SK-N-SH (cell line): ENCODE measurements at regions not wholly inside any gene's neighbourhood (a gene's known extent, or its start where the extent isn't known, plus 50 kb on each side); places are given as distances from the start of the nearest gene placed in this dataset.

Source experiments
- CTCF ChIA-PET: fragments of 300-600, 350-600 bp; formaldehyde crosslinking; extraction: SDS; loops from one replicate; lab custom pipeline; 2021; lab: Yijun Ruan, JAX
- POLR2A ChIA-PET: fragments of 350-600 bp; sonication (Branson Sonifier 250); formaldehyde crosslinking; extraction: SDS; loops from one replicate; lab custom pipeline; 2020; ENCODE audit warnings: antibody characterized with exemption, inconsistent platforms; lab: Yijun Ruan, JAX
- DNase-seq: peaks from one replicate; pipeline ENCODE4 v3.0.0; 2012
- H2AFZ ChIP-seq: fragments of 200-600 bp; sonication (generic); 2 replicates; pipeline ENCODE4 v1.8.1; 2016; ENCODE audit warnings: antibody characterized with exemption, mild to moderate bottlenecking, low read depth
- H3F3A ChIP-seq: fragments of 200-600 bp; sonication (generic); replicated peaks from 2 replicates; pipeline ENCODE3; 2016; ENCODE audit warnings: antibody characterized with exemption, mild to moderate bottlenecking; ENCODE audit not compliant: insufficient read depth
- H3K27ac ChIP-seq, 2 experiments: fragments of 200-500 bp in 1 of 2; fragments of 200-600 bp in 1 of 2; sonication (Bioruptor generic) in 1 of 2; sonication (generic), shearing (Covaris generic) in 1 of 2; 2 replicates each; pipeline versions ENCODE4 v1.5.1 to v1.6.1; 2014 to 2016; ENCODE audit warnings: low read depth in 2 of 2, inconsistent platforms in 1 of 2, low read length in 1 of 2, mild to moderate bottlenecking in 1 of 2, mixed read lengths in 1 of 2
- H3K27me3 ChIP-seq: fragments of 200-600 bp; sonication (generic), shearing (Covaris generic); 2 replicates; pipeline ENCODE4 v1.6.1; 2016; ENCODE audit warnings: mixed run types; ENCODE audit not compliant: insufficient read depth
- H3K36me3 ChIP-seq, 2 experiments: fragments of 200-500 bp in 1 of 2; fragments of 200-600 bp in 1 of 2; sonication (Bioruptor generic) in 1 of 2; sonication (generic) in 1 of 2; replicated peaks in 1 of 2; 2 replicates each; pipeline versions ENCODE3 to v1.5.1; 2014 to 2016; ENCODE audit warnings: low read length in 1 of 2, mild to moderate bottlenecking in 1 of 2; ENCODE audit not compliant: insufficient read depth in 2 of 2, control insufficient read depth in 1 of 2
- H3K4me1 ChIP-seq, 2 experiments: fragments of 200-500 bp in 1 of 2; fragments of 200-600 bp in 1 of 2; sonication (Bioruptor generic) in 1 of 2; sonication (generic), shearing (Covaris generic) in 1 of 2; 2 replicates each; pipeline versions ENCODE4 v1.5.1 to v1.6.1; 2014 to 2016; ENCODE audit warnings: low read depth in 1 of 2, low read length in 1 of 2, mixed run types in 1 of 2; ENCODE audit not compliant: insufficient read depth in 2 of 2, control insufficient read depth in 1 of 2
- H3K4me2 ChIP-seq: fragments of 200-600 bp; sonication (generic), shearing (Covaris generic); 2 replicates; pipeline ENCODE4 v1.6.1; 2017; ENCODE audit warnings: mixed run types
- H3K4me3 ChIP-seq, 2 experiments: fragments of 200-500 bp in 1 of 2; fragments of 200-600 bp in 1 of 2; sonication (Bioruptor generic) in 1 of 2; sonication (generic), shearing (Covaris generic) in 1 of 2; 2 replicates each; pipeline versions ENCODE4 v1.5.1 to v1.8.1; 2014 to 2016; ENCODE audit warnings: low read depth in 2 of 2, inconsistent platforms in 1 of 2, low read length in 1 of 2, mild to moderate bottlenecking in 1 of 2, mixed read lengths in 1 of 2, moderate library complexity in 1 of 2
- H3K79me2 ChIP-seq: fragments of 200-600 bp; sonication (generic); 2 replicates; pipeline ENCODE4 v1.8.1; 2017; ENCODE audit warnings: mild to moderate bottlenecking; ENCODE audit not compliant: insufficient read depth
- H3K9ac ChIP-seq: fragments of 200-600 bp; sonication (generic); 2 replicates; pipeline ENCODE4 v1.6.1; 2017; ENCODE audit warnings: mixed run types
- H3K9me2 ChIP-seq: fragments of 200-600 bp; sonication (generic); 2 replicates; pipeline ENCODE4 v1.6.1; 2017; ENCODE audit warnings: mixed run types
- H3K9me3 ChIP-seq: fragments of 200-600 bp; sonication (generic); 2 replicates; pipeline ENCODE4 v1.6.1; 2017; ENCODE audit warnings: mixed run types, mild to moderate bottlenecking, moderate library complexity
- H4K20me1 ChIP-seq: fragments of 200-600 bp; sonication (generic); 2 replicates; pipeline ENCODE4 v1.6.1; 2017; ENCODE audit warnings: mild to moderate bottlenecking, mixed run types; ENCODE audit not compliant: insufficient read depth
- CHD2 ChIP-seq: fragments of 150-350 bp; IDR thresholded peaks from 2 replicates; pipeline ENCODE4 v1.6.1; 2018; ENCODE audit warnings: low read length; ENCODE audit not compliant: partially characterized antibody
- EZH2phosphoT487 ChIP-seq: fragments of 200-600 bp; sonication (generic); IDR thresholded peaks from 2 replicates; pipeline ENCODE4 v1.6.1; 2017; ENCODE audit warnings: low read depth, mixed run types, mild to moderate bottlenecking, antibody characterized with exemption, moderate library complexity, borderline replicate concordance
- FOSL2 ChIP-seq: IDR thresholded peaks from 2 replicates; pipeline ENCODE4 v1.4.0; 2012; ENCODE audit warnings: low read depth, mild to moderate bottlenecking, moderate library complexity, borderline replicate concordance
- FOXJ3 ChIP-seq: sonication (generic); formaldehyde crosslinking; IDR thresholded peaks from 2 replicates; pipeline ENCODE4 v1.5.1; 2020; ENCODE audit warnings: mild to moderate bottlenecking, missing genetic modification reagents
- FOXM1 ChIP-seq: IDR thresholded peaks from 2 replicates; pipeline ENCODE4 v1.4.0; 2012; ENCODE audit warnings: low read depth, mild to moderate bottlenecking
- GATA2 ChIP-seq: sonication (generic); formaldehyde crosslinking; IDR thresholded peaks from 2 replicates; pipeline ENCODE4 v1.5.0; 2020; ENCODE audit warnings: mild to moderate bottlenecking, missing genetic modification reagents
- JUND ChIP-seq: IDR thresholded peaks from 2 replicates; pipeline ENCODE4 v1.4.0; 2012
- MEF2A ChIP-seq: IDR thresholded peaks from 2 replicates; pipeline ENCODE4 v1.4.0; 2012; ENCODE audit warnings: low read depth, borderline replicate concordance
- MXI1 ChIP-seq: IDR thresholded peaks from 2 replicates; pipeline ENCODE4 v1.6.1; 2012; ENCODE audit warnings: mild to moderate bottlenecking, low read depth, low read length, improper control_type of control experiment
- NRF1 ChIP-seq: IDR thresholded peaks from 2 replicates; pipeline ENCODE4 v1.6.1; 2012; ENCODE audit warnings: low read depth, mild to moderate bottlenecking, low read length
- POLR2AphosphoS5 ChIP-seq: IDR thresholded peaks from 2 replicates; pipeline ENCODE4 v1.6.1; 2012; ENCODE audit warnings: low read depth, low read length
- RAD21 ChIP-seq: IDR thresholded peaks from 2 replicates; pipeline ENCODE4 v1.6.1; 2012; ENCODE audit warnings: mild to moderate bottlenecking, low read length
- RCOR1 ChIP-seq: fragments of 150-350 bp; IDR thresholded peaks from 2 replicates; pipeline ENCODE4 v1.6.1; 2017; ENCODE audit warnings: antibody characterized with exemption, low read length
- RFX5 ChIP-seq: IDR thresholded peaks from 2 replicates; pipeline ENCODE4 v1.6.1; 2012; ENCODE audit warnings: mild to moderate bottlenecking, improper control_type of control experiment, low read length
- RXRA ChIP-seq: IDR thresholded peaks from 2 replicates; pipeline ENCODE4 v1.4.0; 2012; ENCODE audit warnings: low read depth, mild to moderate bottlenecking, borderline replicate concordance
- TAF1 ChIP-seq: IDR thresholded peaks from 2 replicates; pipeline ENCODE4 v1.6.1; 2012; ENCODE audit warnings: low read depth, mild to moderate bottlenecking, low read length, moderate library complexity, borderline replicate concordance
- TCF12 ChIP-seq: IDR thresholded peaks from 2 replicates; pipeline ENCODE4 v1.4.0; 2012
- TEAD4 ChIP-seq: IDR thresholded peaks from 2 replicates; pipeline ENCODE4 v1.4.0; 2012; ENCODE audit warnings: mild to moderate bottlenecking, borderline replicate concordance; ENCODE audit not compliant: insufficient read depth
- WGBS: methylation state at CpG from one replicate; pipeline ENCODE4 v1.1.6; 2017; ENCODE audit warnings: low lambda C conversion rate; 5-methylcytosine and 5-hydroxymethylcytosine counted together
- TF ChIP-seq, protein P1 (sequence below): IDR thresholded peaks from 2 replicates; pipeline ENCODE4 v1.4.0; 2012; ENCODE audit warnings: low read depth, borderline replicate concordance
- TF ChIP-seq, protein P2 (sequence below): IDR thresholded peaks from 2 replicates; pipeline ENCODE4; 2012
- TF ChIP-seq, protein P3 (sequence below): IDR thresholded peaks from 2 replicates; pipeline ENCODE4 v1.6.1; 2012; ENCODE audit warnings: mild to moderate bottlenecking, low read depth, low read length, moderate library complexity
- TF ChIP-seq, protein P4 (sequence below): fragments of 150-350 bp; IDR thresholded peaks from 2 replicates; pipeline ENCODE4 v1.6.1; 2016; ENCODE audit warnings: mild to moderate bottlenecking, low read depth, low read length

DNA sequence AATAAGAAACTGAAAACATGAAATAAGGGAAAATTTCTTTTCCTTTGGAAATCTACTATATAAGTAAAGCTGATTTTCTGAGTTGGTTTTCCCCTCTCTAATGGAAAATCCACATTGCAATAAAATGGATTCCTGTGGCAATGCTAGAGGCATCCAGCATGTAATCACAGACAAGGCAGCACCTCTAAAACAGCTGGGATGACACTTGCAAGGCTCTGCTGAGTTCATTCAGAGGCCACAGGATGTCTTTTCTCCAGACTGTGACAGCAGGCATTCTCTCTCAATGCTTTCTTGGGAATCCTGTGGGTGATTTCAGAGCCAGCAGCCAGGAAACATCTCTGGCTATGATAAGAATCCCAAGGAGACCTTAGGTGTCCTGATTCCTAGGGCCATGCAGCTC lies 201.3 kb upstream of the BLID start:
- H3K4me1 ChIP-seq = peaks cover 0 to 2% of the 10 kb centered on the region in 2 experiments; a peak in 1 of 4 replicates
- H3K27me3 ChIP-seq = no peaks in the 10 kb centered on the region; the same call in 1 of the 2 replicates
- CTCF ChIA-PET = interaction anchor here (0.8 kb wide), 1 partner anchor 10 kb away, joined by 3 read pairs; no protein-coding TSS in a partner anchor
- no peaks in the 10 kb centered on the region for H3K9me3 ChIP-seq
- TF ChIP-seq TCF12 = no peak
- no peak for TF ChIP-seq TEAD4
- no peak for TF ChIP-seq EZH2phosphoT487
- TF ChIP-seq, protein P1, sequence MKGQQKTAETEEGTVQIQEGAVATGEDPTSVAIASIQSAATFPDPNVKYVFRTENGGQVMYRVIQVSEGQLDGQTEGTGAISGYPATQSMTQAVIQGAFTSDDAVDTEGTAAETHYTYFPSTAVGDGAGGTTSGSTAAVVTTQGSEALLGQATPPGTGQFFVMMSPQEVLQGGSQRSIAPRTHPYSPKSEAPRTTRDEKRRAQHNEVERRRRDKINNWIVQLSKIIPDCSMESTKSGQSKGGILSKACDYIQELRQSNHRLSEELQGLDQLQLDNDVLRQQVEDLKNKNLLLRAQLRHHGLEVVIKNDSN = no peak
- TF ChIP-seq, all 33 proteins: peak for 0
- Histone ChIP-seq H3K4me2 (no peak overlapping the region), H3K79me2 (no peaks in the 10 kb centered on the region), H3K9ac (no peak overlapping the region), H3K9me2 (no peaks in the 10 kb centered on the region), H4K20me1 (no peaks in the 10 kb centered on the region), H3F3A (no peaks in the 10 kb centered on the region), H3K4me3 (no peak overlapping the region), H3K27ac (no peak overlapping the region), H3K36me3 (no peaks in the 10 kb centered on the region), H2AFZ (no peak overlapping the region)
- POLR2A ChIA-PET = no interaction called here
- no peak for DNase-seq

DNA sequence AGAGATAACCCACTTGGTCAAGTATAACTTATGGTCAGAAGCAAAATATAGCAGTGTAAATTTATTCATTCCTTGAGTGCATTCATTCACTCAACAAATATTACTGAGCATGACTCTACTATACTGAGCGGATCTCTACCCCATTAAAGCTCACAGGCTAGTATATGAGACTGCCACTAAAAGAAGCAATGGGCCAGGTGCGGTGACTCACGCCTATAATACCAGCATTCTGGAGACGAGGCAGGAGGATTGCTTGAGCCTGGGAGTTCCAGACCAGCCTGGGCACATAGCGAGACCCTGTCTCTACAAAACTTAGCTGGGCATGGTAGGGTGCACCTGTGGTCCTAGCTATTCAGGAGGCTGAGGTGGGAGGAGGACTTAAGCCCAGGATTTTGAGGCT lies 197.6 kb upstream of the BLID start:
- Histone ChIP-seq H3K9me2 (no peaks in the 10 kb centered on the region), H3K79me2 (no peaks in the 10 kb centered on the region), H3K4me1 (peaks cover 0 to 2% of the 10 kb centered on the region in 2 experiments; a peak in 1 of 4 replicates), H4K20me1 (no peaks in the 10 kb centered on the region), H3F3A (no peaks in the 10 kb centered on the region), H2AFZ (no peak overlapping the region), H3K9me3 (no peaks in the 10 kb centered on the region), H3K27me3 (no peaks in the 10 kb centered on the region; the same call in 1 of the 2 replicates), H3K36me3 (no peaks in the 10 kb centered on the region), H3K27ac (no peak overlapping the region), H3K4me2 (no peak overlapping the region), H3K9ac (no peak overlapping the region), H3K4me3 (no peak overlapping the region)
- ChIA-PET POLR2A (no interaction called here), CTCF (interaction anchor here (0.8 kb wide), 1 partner anchor 192 kb away, joined by 3 read pairs; no protein-coding TSS in a partner anchor)
- TF ChIP-seq MXI1 (no peak), RAD21 (no peak), JUND (no peak), TAF1 (no peak), CHD2 (no peak), TEAD4 (no peak), NRF1 (no peak), RXRA (no peak), RFX5 (no peak), EZH2phosphoT487 (no peak), FOXJ3 (CRISPR knock-in tag) (no peak), FOXM1 (no peak), POLR2AphosphoS5 (no peak), FOSL2 (no peak), GATA2 (CRISPR knock-in tag) (no peak), RCOR1 (no peak), MEF2A (no peak)
- TF ChIP-seq, protein P2, sequence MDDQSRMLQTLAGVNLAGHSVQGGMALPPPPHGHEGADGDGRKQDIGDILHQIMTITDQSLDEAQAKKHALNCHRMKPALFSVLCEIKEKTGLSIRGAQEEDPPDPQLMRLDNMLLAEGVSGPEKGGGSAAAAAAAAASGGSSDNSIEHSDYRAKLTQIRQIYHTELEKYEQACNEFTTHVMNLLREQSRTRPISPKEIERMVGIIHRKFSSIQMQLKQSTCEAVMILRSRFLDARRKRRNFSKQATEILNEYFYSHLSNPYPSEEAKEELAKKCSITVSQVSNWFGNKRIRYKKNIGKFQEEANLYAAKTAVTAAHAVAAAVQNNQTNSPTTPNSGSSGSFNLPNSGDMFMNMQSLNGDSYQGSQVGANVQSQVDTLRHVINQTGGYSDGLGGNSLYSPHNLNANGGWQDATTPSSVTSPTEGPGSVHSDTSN = no peak
- TF ChIP-seq, protein P3, sequence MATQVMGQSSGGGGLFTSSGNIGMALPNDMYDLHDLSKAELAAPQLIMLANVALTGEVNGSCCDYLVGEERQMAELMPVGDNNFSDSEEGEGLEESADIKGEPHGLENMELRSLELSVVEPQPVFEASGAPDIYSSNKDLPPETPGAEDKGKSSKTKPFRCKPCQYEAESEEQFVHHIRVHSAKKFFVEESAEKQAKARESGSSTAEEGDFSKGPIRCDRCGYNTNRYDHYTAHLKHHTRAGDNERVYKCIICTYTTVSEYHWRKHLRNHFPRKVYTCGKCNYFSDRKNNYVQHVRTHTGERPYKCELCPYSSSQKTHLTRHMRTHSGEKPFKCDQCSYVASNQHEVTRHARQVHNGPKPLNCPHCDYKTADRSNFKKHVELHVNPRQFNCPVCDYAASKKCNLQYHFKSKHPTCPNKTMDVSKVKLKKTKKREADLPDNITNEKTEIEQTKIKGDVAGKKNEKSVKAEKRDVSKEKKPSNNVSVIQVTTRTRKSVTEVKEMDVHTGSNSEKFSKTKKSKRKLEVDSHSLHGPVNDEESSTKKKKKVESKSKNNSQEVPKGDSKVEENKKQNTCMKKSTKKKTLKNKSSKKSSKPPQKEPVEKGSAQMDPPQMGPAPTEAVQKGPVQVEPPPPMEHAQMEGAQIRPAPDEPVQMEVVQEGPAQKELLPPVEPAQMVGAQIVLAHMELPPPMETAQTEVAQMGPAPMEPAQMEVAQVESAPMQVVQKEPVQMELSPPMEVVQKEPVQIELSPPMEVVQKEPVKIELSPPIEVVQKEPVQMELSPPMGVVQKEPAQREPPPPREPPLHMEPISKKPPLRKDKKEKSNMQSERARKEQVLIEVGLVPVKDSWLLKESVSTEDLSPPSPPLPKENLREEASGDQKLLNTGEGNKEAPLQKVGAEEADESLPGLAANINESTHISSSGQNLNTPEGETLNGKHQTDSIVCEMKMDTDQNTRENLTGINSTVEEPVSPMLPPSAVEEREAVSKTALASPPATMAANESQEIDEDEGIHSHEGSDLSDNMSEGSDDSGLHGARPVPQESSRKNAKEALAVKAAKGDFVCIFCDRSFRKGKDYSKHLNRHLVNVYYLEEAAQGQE = no peak
- TF ChIP-seq, protein P4, sequence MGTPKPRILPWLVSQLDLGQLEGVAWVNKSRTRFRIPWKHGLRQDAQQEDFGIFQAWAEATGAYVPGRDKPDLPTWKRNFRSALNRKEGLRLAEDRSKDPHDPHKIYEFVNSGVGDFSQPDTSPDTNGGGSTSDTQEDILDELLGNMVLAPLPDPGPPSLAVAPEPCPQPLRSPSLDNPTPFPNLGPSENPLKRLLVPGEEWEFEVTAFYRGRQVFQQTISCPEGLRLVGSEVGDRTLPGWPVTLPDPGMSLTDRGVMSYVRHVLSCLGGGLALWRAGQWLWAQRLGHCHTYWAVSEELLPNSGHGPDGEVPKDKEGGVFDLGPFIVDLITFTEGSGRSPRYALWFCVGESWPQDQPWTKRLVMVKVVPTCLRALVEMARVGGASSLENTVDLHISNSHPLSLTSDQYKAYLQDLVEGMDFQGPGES = no peak
- no peak for DNase-seq
- WGBS = 73% methylated on average over 1 of the region's 5 CpGs
